GM12878 (cell line): ENCODE measurements at regions not wholly inside any gene's neighbourhood (a gene's known extent, or its start where the extent isn't known, plus 50 kb on each side); places are given as distances from the start of the nearest gene placed in this dataset.

ENCODE experiments used
- ATAC-seq: fragments of 200-7000 bp; cut with Tn5 transposase; 3 replicates; pipeline ENCODE4 v1.9.1; 2020; ENCODE audit warnings: mild to moderate bottlenecking, moderate library complexity
- BruUV-seq: library from RNA; stranded (reverse); fragments of 400-500 nt; replicated peaks from 2 replicates; lab custom pipeline; 2021; lab: Mats Ljungman, UMichigan
- CTCF ChIA-PET: fragments of 300-600 bp; sonication (Branson Sonifier 250); formaldehyde crosslinking; extraction: SDS; loops from one replicate; lab custom pipeline; 2021; ENCODE audit warnings: inconsistent platforms; lab: Yijun Ruan, JAX
- POLR2A ChIA-PET: fragments of 350-600 bp; formaldehyde crosslinking; extraction: SDS; loops from one replicate; lab custom pipeline; 2021; ENCODE audit warnings: inconsistent platforms; lab: Charles Lee
- RAD21 ChIA-PET: fragments of 300-600 bp; sonication (Branson Sonifier 250); formaldehyde crosslinking; loops from one replicate; lab custom pipeline; 2023; ENCODE audit warnings: antibody characterized with exemption; ENCODE audit not compliant: unreplicated experiment; lab: Charles Lee
- SMC1A ChIA-PET: fragments of 300-600 bp; sonication (Branson Sonifier 250); formaldehyde crosslinking; loops from one replicate; lab custom pipeline; 2023; ENCODE audit not compliant: unreplicated experiment, uncharacterized antibody; lab: Charles Lee
- DNase-seq: peaks from one replicate; pipeline ENCODE4 v3.0.0-alpha.2; 2011; ENCODE audit warnings: low read depth, low spot score
- FAIRE-seq: peaks from 3 replicates; lab custom pipeline; 2011; peaks lifted over from hg19 to GRCh38; lab: Jason Lieb, UNC
- H2AFZ ChIP-seq: 2 replicates; pipeline ENCODE4 v1.6.0; 2011; ENCODE audit warnings: low read depth, low read length, control low read depth; ENCODE audit not compliant: control insufficient read depth
- H3K27ac ChIP-seq: 2 replicates; pipeline ENCODE4 v1.5.1; 2011; ENCODE audit warnings: control low read depth; ENCODE audit not compliant: control insufficient read depth, insufficient read depth
- H3K27me3 ChIP-seq, 2 experiments: replicated peaks in 1 of 2; 2 replicates each; pipeline versions ENCODE4 v1.6.0 to v1.6.1; 2011; ENCODE audit warnings: low read length in 1 of 2; ENCODE audit not compliant: control insufficient read depth in 2 of 2, insufficient read depth in 2 of 2
- H3K36me3 ChIP-seq, 2 experiments: 2 replicates each; pipeline ENCODE4 v1.5.1; 2011; ENCODE audit warnings: low read length in 1 of 2; ENCODE audit not compliant: control insufficient read depth in 2 of 2, insufficient read depth in 2 of 2
- H3K4me1 ChIP-seq: 2 replicates; pipeline ENCODE4 v1.6.1; 2011; ENCODE audit warnings: mild to moderate bottlenecking, low read length, moderate library complexity, mixed read lengths; ENCODE audit not compliant: control insufficient read depth, insufficient read depth
- H3K4me2 ChIP-seq: 2 replicates; pipeline ENCODE4 v1.6.0; 2011; ENCODE audit warnings: control low read depth; ENCODE audit not compliant: control insufficient read depth, insufficient read depth
- H3K4me3 ChIP-seq: fragments of 200-600 bp; sonication (generic); 2 replicates; pipeline ENCODE4 v1.5.1; 2016
- H3K79me2 ChIP-seq: 2 replicates; pipeline ENCODE4 v1.6.0; 2011; ENCODE audit warnings: low read length; ENCODE audit not compliant: control insufficient read depth, insufficient read depth
- H3K9ac ChIP-seq: 2 replicates; pipeline ENCODE4 v1.8.0; 2011; ENCODE audit warnings: low read length, control low read depth, mixed read lengths; ENCODE audit not compliant: control insufficient read depth, insufficient read depth
- H3K9me3 ChIP-seq: replicated peaks from 3 replicates; pipeline ENCODE4 v1.5.1; 2011; ENCODE audit warnings: mild to moderate bottlenecking, low read length; ENCODE audit not compliant: control insufficient read depth, insufficient read depth
- H4K20me1 ChIP-seq: 2 replicates; pipeline ENCODE4 v1.6.0; 2011; ENCODE audit not compliant: control insufficient read depth, insufficient read depth
- CHD2 ChIP-seq: IDR thresholded peaks from 2 replicates; pipeline ENCODE4 v1.6.1; 2011; ENCODE audit warnings: low read depth, low read length, improper control_type of control experiment, borderline replicate concordance
- GATAD2B ChIP-seq: fragments of 450-650 bp; conservative IDR thresholded peaks from 2 replicates; pipeline ENCODE4 v1.6.1; 2017; ENCODE audit warnings: low read depth, mild to moderate bottlenecking, moderate library complexity
- HDAC6 ChIP-seq: fragments of 200-600 bp; sonication (generic); IDR thresholded peaks from one replicate; pipeline ENCODE4 v1.8.0; 2017; ENCODE audit warnings: antibody characterized with exemption; ENCODE audit not compliant: unreplicated experiment
- HSF1 ChIP-seq: fragments of 150-350 bp; IDR thresholded peaks from 2 replicates; pipeline ENCODE4 v1.6.1; 2014; ENCODE audit warnings: mild to moderate bottlenecking, low read depth, low read length
- KDM1A ChIP-seq: fragments of 200-600 bp; sonication (generic); IDR thresholded peaks from 2 replicates; pipeline ENCODE4 v1.6.1; 2016; ENCODE audit warnings: borderline replicate concordance
- NFYB ChIP-seq: IDR thresholded peaks from 2 replicates; pipeline ENCODE4 v1.6.1; 2011; ENCODE audit warnings: low read depth, mild to moderate bottlenecking, low read length, improper control_type of control experiment, moderate library complexity; ENCODE audit not compliant: insufficient read depth
- RB1 ChIP-seq: fragments of 450-650 bp; formaldehyde crosslinking; IDR thresholded peaks from 2 replicates; pipeline ENCODE4 v1.6.1; 2017; ENCODE audit warnings: mild to moderate bottlenecking, borderline replicate concordance
- REST ChIP-seq: IDR thresholded peaks from 2 replicates; pipeline ENCODE4 v1.6.1; 2012; ENCODE audit warnings: mild to moderate bottlenecking, low read depth, low read length
- SPI1 ChIP-seq: IDR thresholded peaks from 2 replicates; pipeline ENCODE4 v1.6.1; 2011; ENCODE audit warnings: low read depth, mild to moderate bottlenecking, low read length, moderate library complexity, borderline replicate concordance; ENCODE audit not compliant: insufficient read depth
- SREBF2 ChIP-seq: IDR thresholded peaks from 2 replicates; pipeline ENCODE4 v1.6.1; 2012; ENCODE audit warnings: mild to moderate bottlenecking, low read length
- SRF ChIP-seq, 2 experiments: IDR thresholded peaks; 2 replicates each; pipeline ENCODE4 v1.6.1; 2011; ENCODE audit warnings: low read depth in 2 of 2, low read length in 2 of 2, mild to moderate bottlenecking in 1 of 2, moderate library complexity in 1 of 2
- STAT3 ChIP-seq: IDR thresholded peaks from 2 replicates; pipeline ENCODE4 v1.6.1; 2011; ENCODE audit warnings: low read depth, low read length, improper control_type of control experiment
- WRNIP1 ChIP-seq: IDR thresholded peaks from 2 replicates; pipeline ENCODE4 v1.6.1; 2011; ENCODE audit warnings: low read depth, low read length, improper control_type of control experiment, borderline replicate concordance
- ZBTB11 ChIP-seq: fragments of 450-650 bp; formaldehyde crosslinking; IDR thresholded peaks from 2 replicates; pipeline ENCODE4 v1.5.0; 2022; ENCODE audit warnings: mild to moderate bottlenecking, missing genetic modification characterization
- ZBTB33 ChIP-seq: fragments of 450-650 bp; IDR thresholded peaks from 2 replicates; pipeline ENCODE4 v1.6.1; 2017; ENCODE audit warnings: mild to moderate bottlenecking
- WGBS: methylation state at CpG from one replicate; pipeline ENCODE4 v1.1.6; 2016; ENCODE audit warnings: low lambda C conversion rate; ENCODE audit not compliant: insufficient replicate concordance, insufficient coverage; ENCODE audit errors: missing lambda C conversion rate; 5-methylcytosine and 5-hydroxymethylcytosine counted together
- in situ Hi-C: fragments of 300-500 bp; cut with MboI; formaldehyde crosslinking; loops from 9 replicates; pipeline ENCODE4 v1.14.3; 2018; ENCODE audit warnings: mixed read lengths
- intact Hi-C: fragments of 100-400 bp; cut with micrococcal nuclease; formaldehyde crosslinking; loops from one replicate; pipeline ENCODE4 v1.14.2; 2022; ENCODE audit not compliant: unreplicated experiment

- no TSS peak for BruUV-seq
- TF ChIP-seq REST (no peak), HSF1 (no peak), SPI1 (no peak), WRNIP1 (no peak), ZBTB11 (no peak), KDM1A (no peak), CHD2 (no peak), RB1 (no peak), SRF (IDR thresholded peaks at IDR 0.05; ENCODE audit: low read depth in 2 of 2, low read length in 2 of 2) (no peak), SREBF2 (no peak), NFYB (no peak), STAT3 (no peak), GATAD2B (no peak), HDAC6 (no peak), ZBTB33 (no peak)
Measured at GRCh38 chr11:15547685-15548084, 433.0 kb downstream of the INSC start.

More at GRCh38 chr11:15547685-15548084, 433.0 kb downstream of the INSC start:
- ATAC-seq, result no peak
- SMC1A ChIA-PET, result no interaction called here
- Histone ChIP-seq H3K27ac (no peak overlapping the region), H3K4me2 (no peak overlapping the region), H3K4me3 (no peak overlapping the region), H3K9me3 (no peaks in the 10 kb centered on the region), H3K4me1 (no peaks in the 10 kb centered on the region), H2AFZ (no peak overlapping the region), H3K27me3 (no peaks in the 10 kb centered on the region; a peak in 1 of 4 replicates), H4K20me1 (no peaks in the 10 kb centered on the region), H3K9ac (no peak overlapping the region), H3K79me2 (no peaks in the 10 kb centered on the region), H3K36me3 (no peaks in the 10 kb centered on the region)
- CTCF ChIA-PET, result no interaction called here
- RAD21 ChIA-PET, result no interaction called here
- no peak for FAIRE-seq
- POLR2A ChIA-PET, result no interaction called here
- no peak for DNase-seq
- 23% methylated on average over 3 of the region's 3 CpGs for WGBS
- intact Hi-C loops (no loop called here), in situ Hi-C loops (no loop called here)
